PFSK-1 (cell line): ENCODE measurements at regions not wholly inside any gene's neighbourhood (a gene's known extent, or its start where the extent isn't known, plus 50 kb on each side); places are given as distances from the start of the nearest gene placed in this dataset.

Experiments used
- FOXP2 ChIP-seq: optimal IDR thresholded peaks from 2 replicates; pipeline ENCODE3; 2011; ENCODE audit warnings: borderline replicate concordance, control low read depth, inconsistent platforms; ENCODE audit not compliant: insufficient read depth; ENCODE audit errors: extremely low read length, extremely low read depth
- POLR2AphosphoS5 ChIP-seq: IDR thresholded peaks from 2 replicates; pipeline ENCODE4 v1.6.1; 2012; ENCODE audit warnings: low read depth, mild to moderate bottlenecking, control low read depth, low read length, moderate library complexity
- SIN3A ChIP-seq: IDR thresholded peaks from 2 replicates; pipeline ENCODE4 v1.6.1; 2012; ENCODE audit warnings: mild to moderate bottlenecking, low read length, moderate library complexity, borderline replicate concordance; ENCODE audit not compliant: insufficient read depth
- TAF1 ChIP-seq: IDR thresholded peaks from 2 replicates; pipeline ENCODE4 v1.6.1; 2012; ENCODE audit warnings: low read length, control low read depth, borderline replicate concordance; ENCODE audit not compliant: insufficient read depth
- TF ChIP-seq, protein P1 (sequence below), 2 experiments: IDR thresholded peaks; 2 replicates each; pipeline versions ENCODE4 v1.6.1 to v1.8.0; 2011 to 2012; ENCODE audit warnings: low read depth in 2 of 2, low read length in 2 of 2, control low read depth in 1 of 2, inconsistent platforms in 1 of 2, mild to moderate bottlenecking in 1 of 2, moderate library complexity in 1 of 2; ENCODE audit not compliant: insufficient read depth in 1 of 2

DNA sequence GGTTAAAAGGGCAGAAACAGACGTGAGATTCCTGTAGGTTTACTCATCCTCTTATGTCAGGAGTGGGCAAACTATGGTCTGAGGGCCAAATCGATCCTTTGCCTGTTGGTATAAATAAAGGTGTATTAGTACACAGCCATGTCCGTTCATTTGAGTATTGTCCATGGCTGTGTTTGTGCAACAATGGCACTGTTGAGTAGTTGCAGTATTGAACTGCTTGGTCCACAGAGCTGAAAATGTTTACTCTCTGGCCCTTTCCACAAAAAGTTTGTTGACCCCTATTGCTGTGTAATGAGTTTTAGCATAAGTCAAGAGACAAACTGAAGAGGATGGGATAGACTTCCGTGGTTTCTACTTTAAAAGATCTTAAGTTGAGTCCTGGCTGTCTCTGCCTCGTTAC is 59.0 kb upstream of the MID1 start:
- TF ChIP-seq, protein P1, sequence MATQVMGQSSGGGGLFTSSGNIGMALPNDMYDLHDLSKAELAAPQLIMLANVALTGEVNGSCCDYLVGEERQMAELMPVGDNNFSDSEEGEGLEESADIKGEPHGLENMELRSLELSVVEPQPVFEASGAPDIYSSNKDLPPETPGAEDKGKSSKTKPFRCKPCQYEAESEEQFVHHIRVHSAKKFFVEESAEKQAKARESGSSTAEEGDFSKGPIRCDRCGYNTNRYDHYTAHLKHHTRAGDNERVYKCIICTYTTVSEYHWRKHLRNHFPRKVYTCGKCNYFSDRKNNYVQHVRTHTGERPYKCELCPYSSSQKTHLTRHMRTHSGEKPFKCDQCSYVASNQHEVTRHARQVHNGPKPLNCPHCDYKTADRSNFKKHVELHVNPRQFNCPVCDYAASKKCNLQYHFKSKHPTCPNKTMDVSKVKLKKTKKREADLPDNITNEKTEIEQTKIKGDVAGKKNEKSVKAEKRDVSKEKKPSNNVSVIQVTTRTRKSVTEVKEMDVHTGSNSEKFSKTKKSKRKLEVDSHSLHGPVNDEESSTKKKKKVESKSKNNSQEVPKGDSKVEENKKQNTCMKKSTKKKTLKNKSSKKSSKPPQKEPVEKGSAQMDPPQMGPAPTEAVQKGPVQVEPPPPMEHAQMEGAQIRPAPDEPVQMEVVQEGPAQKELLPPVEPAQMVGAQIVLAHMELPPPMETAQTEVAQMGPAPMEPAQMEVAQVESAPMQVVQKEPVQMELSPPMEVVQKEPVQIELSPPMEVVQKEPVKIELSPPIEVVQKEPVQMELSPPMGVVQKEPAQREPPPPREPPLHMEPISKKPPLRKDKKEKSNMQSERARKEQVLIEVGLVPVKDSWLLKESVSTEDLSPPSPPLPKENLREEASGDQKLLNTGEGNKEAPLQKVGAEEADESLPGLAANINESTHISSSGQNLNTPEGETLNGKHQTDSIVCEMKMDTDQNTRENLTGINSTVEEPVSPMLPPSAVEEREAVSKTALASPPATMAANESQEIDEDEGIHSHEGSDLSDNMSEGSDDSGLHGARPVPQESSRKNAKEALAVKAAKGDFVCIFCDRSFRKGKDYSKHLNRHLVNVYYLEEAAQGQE (IDR thresholded peaks at IDR 0.05; ENCODE audit: insufficient read depth in 1 of 2, low read depth in 2 of 2, low read length in 2 of 2), result no peak
- no peak for TF ChIP-seq POLR2AphosphoS5
- TF ChIP-seq TAF1, result no peak
- no peak for TF ChIP-seq SIN3A
- no peak for TF ChIP-seq FOXP2
